Ishikawa (cell line): ENCODE measurements at regions not wholly inside any gene's neighbourhood (a gene's known extent, or its start where the extent isn't known, plus 50 kb on each side); places are given as distances from the start of the nearest gene placed in this dataset.

Source experiments
- CEBPB ChIP-seq: IDR thresholded peaks from 2 replicates; pipeline ENCODE4 v1.6.1; 2012
- CREB1 ChIP-seq: IDR thresholded peaks from 2 replicates; pipeline ENCODE4 v1.6.1; 2012; ENCODE audit warnings: low read depth
- EGR1 ChIP-seq: IDR thresholded peaks from 2 replicates; pipeline ENCODE4 v1.6.1; 2012
- EP300 ChIP-seq: IDR thresholded peaks from 2 replicates; pipeline ENCODE4 v1.6.1; 2012; ENCODE audit warnings: borderline replicate concordance
- FOXM1 ChIP-seq: IDR thresholded peaks from 2 replicates; pipeline ENCODE4 v1.6.1; 2012; ENCODE audit warnings: low read depth, borderline replicate concordance
- MAX ChIP-seq: IDR thresholded peaks from 2 replicates; pipeline ENCODE4 v1.6.1; 2012
- NFIC ChIP-seq: IDR thresholded peaks from 2 replicates; pipeline ENCODE4 v1.6.1; 2012
- RAD21 ChIP-seq: IDR thresholded peaks from 2 replicates; pipeline ENCODE4 v1.6.1; 2012; ENCODE audit warnings: low read depth
- REST ChIP-seq: IDR thresholded peaks from 2 replicates; pipeline ENCODE4 v1.6.1; 2012; ENCODE audit warnings: low read depth, mild to moderate bottlenecking
- TAF1 ChIP-seq: IDR thresholded peaks from 2 replicates; pipeline ENCODE4 v1.6.1; 2012; ENCODE audit warnings: low read depth, mild to moderate bottlenecking
- TCF12 ChIP-seq: IDR thresholded peaks from 2 replicates; pipeline ENCODE4 v1.6.1; 2012; ENCODE audit warnings: low read depth
- TEAD4 ChIP-seq: IDR thresholded peaks from 2 replicates; pipeline ENCODE4 v1.6.1; 2012
- YY1 ChIP-seq: IDR thresholded peaks from 2 replicates; pipeline ENCODE4 v1.6.1; 2012; ENCODE audit warnings: low read depth
- ZBTB7A ChIP-seq: IDR thresholded peaks from 2 replicates; pipeline ENCODE4 v1.6.1; 2012; ENCODE audit warnings: low read depth
- TF ChIP-seq, protein P1 (sequence below): IDR thresholded peaks from 2 replicates; pipeline ENCODE4 v1.6.1; 2012

DNA sequence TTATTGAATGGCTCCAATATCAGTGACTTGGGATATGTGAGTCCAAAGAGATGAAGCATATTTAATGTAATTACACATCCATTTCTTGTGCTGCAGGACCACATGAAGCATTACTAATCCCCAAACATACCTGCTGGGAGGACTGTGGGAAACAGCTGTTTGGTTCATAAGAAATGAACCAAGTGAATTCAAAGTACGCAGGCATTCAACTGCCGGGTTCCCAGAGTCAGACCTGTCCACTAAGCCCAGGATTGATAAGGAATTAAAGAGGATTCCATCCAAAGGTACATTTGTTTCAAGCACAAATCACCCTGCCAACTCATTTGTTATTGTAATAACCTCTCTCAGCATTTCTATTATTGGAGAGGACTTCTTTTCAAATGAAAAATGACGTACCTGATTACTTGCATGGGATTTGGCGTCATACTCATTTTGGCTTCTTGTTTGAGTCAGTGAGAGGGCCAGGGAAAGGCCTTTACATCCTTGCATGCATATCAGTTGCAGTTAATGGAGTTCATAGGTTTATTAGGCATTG, 230.7 kb downstream of the TXNL1 start:
- no peak for TF ChIP-seq FOXM1
- TF ChIP-seq, protein P1, sequence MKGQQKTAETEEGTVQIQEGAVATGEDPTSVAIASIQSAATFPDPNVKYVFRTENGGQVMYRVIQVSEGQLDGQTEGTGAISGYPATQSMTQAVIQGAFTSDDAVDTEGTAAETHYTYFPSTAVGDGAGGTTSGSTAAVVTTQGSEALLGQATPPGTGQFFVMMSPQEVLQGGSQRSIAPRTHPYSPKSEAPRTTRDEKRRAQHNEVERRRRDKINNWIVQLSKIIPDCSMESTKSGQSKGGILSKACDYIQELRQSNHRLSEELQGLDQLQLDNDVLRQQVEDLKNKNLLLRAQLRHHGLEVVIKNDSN = no peak
- TF ChIP-seq REST = no peak

- TF ChIP-seq ZBTB7A (no peak), TCF12 (no peak), REST (no peak), EGR1 (no peak), RAD21 (no peak), CEBPB (no peak), TAF1 (no peak), TEAD4 (no peak), FOXM1 (no peak), NFIC (no peak), EP300 (no peak), CREB1 (no peak), YY1 (no peak), MAX (no peak)
- TF ChIP-seq, protein P1 = no peak
These were observed 235.4 kb downstream of the TXNL1 start for GRCh38 chr18:56402872-56403516.

DNA sequence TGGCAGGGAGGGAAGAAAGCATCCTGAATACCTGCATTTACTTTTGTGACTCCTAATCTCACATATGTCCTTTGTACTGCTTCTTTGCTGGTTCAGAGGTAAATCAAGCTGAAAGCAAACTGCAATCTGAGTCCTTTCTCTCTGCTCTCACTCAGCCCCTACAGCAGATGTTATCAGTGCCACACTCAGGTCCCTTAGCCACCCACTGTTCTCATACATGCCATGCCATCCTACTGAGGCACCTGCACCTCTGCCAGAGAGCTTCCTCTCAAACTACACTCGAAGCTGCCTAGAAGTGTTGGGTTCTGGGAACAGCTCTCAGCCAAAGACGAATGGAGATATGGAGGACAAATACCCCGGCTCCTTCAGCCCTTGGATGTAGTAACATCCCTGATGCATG, 244.5 kb downstream of the TXNL1 start:
- TF ChIP-seq TEAD4 = no peak
- TF ChIP-seq, protein P1 = no peak

DNA sequence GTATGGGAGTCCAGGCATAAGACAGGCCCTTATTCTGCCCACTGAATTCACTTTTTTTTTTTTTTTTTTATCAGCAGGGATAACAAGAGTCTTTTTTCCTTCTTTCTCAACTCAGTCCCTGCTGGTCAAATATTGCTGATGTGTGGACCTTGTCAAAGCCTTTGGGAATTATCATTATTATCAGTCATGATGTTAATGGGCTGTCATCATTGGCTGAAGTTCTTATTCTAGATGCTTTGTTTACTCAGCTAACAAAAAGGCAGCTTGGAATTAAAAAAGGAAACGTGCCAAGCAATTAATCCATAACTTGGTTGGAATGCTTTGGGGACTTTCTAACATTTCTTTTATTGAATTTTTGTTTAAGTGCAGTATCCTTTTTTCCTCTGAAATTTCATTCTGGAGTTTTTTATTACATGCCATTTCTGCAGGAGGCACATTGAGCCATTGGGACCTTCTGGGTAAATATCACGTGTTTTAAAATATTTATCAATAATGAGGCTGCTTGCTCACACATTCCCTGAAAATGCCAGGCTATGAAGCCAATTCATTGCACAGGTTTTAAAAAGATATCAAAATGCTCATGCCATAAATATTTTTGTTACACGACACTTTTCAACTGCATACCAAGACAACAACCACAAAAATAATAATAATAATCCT, 246.3 kb downstream of the TXNL1 start:
- TF ChIP-seq REST (no peak), EGR1 (no peak), EP300 (no peak), RAD21 (no peak), MAX (no peak), TCF12 (no peak), CEBPB (no peak), ZBTB7A (no peak), YY1 (no peak), NFIC (no peak), TEAD4 (no peak)
- TF ChIP-seq, protein P1 = no peak
